AG09309 (cell line): ENCODE measurements at regions not wholly inside any gene's neighbourhood (a gene's known extent, or its start where the extent isn't known, plus 50 kb on each side); places are given as distances from the start of the nearest gene placed in this dataset.

Source experiments
- DNase-seq: peaks from one replicate; pipeline ENCODE4 v3.0.0-alpha.2; 2010; ENCODE audit warnings: low read depth
- H3K4me3 ChIP-seq: 2 replicates; pipeline ENCODE4 v1.5.1; 2011; ENCODE audit warnings: mild to moderate bottlenecking, low read depth, low read length, moderate library complexity; ENCODE audit not compliant: control insufficient read depth
- CTCF ChIP-seq: IDR thresholded peaks from 2 replicates; pipeline ENCODE4 v1.5.1; 2011; ENCODE audit warnings: mild to moderate bottlenecking, low read depth, low read length, inconsistent platforms; ENCODE audit not compliant: insufficient read depth, control insufficient read depth; ENCODE audit errors: missing control alignments

GRCh38 chr15:58311556-58311955 lies 120.2 kb upstream of the LIPC start:
- TF ChIP-seq CTCF, result no peak
- no peak overlapping the region for H3K4me3 ChIP-seq
- DNase-seq, result no peak

DNA sequence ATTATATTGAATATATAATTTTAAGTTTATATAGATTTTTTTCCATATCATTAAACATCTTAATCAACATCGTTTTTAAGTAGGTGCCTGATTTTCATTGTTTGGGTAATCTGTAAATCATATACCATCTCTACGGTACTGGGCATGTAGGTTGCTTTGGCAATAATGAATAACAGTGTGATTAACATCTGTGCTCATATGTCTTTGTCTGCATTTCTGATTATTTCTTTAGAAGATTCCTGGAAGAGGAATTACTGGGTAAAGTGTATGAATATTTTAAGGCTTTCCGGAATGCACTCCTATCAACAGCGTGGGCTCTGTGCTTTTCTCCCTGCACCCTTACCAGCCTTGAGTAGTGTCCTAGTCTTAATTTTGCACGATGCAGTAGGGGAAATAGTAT lies 119.8 kb upstream of the LIPC start:
- no peak for TF ChIP-seq CTCF
- no peak for DNase-seq
- no peak overlapping the region for H3K4me3 ChIP-seq

GRCh38 chr15:58313304-58313703 lies 118.5 kb upstream of the LIPC start:
- DNase-seq, result no peak
- TF ChIP-seq CTCF, result no peak
- no peak overlapping the region for H3K4me3 ChIP-seq

DNA sequence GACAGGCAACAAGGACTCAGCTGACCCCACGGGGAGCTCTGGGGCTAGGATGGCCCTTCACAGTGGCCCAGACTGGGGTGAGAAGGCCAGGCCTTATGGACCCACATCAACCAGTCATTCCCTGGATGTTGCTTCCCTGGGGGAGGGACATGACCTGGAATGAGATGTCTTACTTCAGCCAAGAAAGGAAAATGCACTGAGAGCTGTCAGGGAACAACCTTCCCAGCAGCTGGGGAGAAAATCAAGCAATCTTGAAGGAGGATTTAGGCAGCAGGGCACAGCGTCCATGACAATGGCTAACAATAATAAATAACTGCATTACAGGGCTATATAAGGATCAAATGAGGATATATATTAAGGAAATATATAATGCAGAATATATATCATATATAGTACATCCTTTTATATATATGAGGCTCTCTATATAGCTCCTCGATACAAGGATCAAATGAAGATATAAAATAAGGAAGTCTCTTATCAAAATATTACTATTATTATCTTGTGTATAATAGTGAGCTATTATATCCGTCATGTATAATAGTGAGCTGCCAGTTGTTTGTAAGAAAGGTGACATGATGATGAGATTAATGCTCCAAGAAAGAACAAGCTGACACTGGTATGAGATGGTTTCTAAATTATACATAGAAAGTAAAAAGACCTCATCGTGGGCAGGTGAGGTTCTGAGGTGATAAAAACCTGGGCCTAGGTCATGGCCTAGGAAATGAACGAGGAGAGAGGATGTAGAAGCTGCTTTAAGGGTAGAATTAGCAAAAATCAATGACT lies 117.8 kb upstream of the LIPC start:
- H3K4me3 ChIP-seq, result no peak overlapping the region
- DNase-seq, result no peak
- TF ChIP-seq CTCF, result no peak

DNA sequence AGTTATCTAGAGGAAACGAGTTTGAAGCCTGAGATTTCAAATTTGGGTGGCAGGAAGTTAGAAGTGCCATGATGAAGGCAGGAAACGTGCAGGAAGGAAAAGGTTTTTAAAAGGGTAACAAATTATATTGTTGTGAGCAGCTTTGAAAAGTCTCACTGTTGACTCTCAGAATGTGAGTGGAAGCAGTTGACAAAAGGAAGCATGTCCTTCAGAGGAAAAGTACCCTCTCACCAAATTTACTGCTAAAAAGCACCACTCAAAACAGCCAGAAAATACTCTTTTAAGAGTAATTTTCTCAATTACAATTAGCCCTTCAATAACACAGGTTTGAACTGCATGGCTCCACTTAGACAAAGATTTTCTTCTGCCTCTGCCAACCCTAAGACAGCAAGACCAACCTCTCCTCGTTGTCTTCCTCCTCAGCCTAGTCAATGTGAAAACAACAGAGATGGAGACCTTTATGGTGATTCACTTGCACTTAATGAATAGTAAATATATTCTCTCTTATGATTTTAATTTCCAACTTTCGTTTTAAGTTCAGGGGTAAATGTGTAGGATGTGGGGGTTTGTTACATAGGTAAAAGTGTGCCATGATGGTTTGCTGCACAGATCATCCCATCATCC lies 117.1 kb upstream of the LIPC start:
- H3K4me3 ChIP-seq, result no peak overlapping the region
- DNase-seq, result no peak
- TF ChIP-seq CTCF, result no peak

DNA sequence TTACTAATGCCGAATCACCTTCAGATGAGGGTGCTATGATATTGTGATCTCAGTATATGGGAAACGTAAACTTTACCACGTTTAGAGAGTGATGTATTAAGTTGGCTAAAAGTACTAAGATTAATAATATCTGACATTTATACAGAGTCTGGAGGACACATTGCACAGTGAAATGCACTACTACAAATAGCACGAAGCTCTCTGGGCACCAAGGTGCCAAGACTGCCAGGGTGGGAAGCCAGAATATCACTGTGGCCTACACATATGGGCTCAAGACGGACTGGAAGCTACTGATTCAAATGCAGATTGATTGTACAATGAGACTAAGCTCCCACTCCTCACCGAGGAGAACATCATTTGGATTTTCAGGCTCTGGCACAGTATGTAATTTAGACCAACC lies 113.3 kb upstream of the LIPC start:
- no peak overlapping the region for H3K4me3 ChIP-seq
- TF ChIP-seq CTCF, result no peak

More for the DNA sequence above, 113.3 kb upstream of the LIPC start:
- no peak for DNase-seq
